Omental fat pad (tissue), 3 donors: ENCODE measurements at regions not wholly inside any gene's neighbourhood (a gene's known extent, or its start where the extent isn't known, plus 50 kb on each side); places are given as distances from the start of the nearest gene placed in this dataset.

Experiments
- ATAC-seq: fragments of 150-250 bp; one replicate; pipeline ENCODE4 v1.9.1; 2016; ENCODE audit warnings: mild to moderate bottlenecking, moderate library complexity; ENCODE audit not compliant: low FRiP score
- DNase-seq: peaks from one replicate; pipeline ENCODE4 v3.0.0-alpha.2; 2019; ENCODE audit warnings: low spot score
- CTCF ChIP-seq, 3 donors: fragments of 450-650 bp; IDR thresholded peaks; one replicate each; pipeline ENCODE4 v1.5.1; 2016 to 2017; ENCODE audit warnings: antibody characterized with exemption in 3 of 3, mild to moderate bottlenecking in 3 of 3, moderate library complexity in 2 of 3

- DNase-seq (no peak), ATAC-seq (no peak)
- no peak for TF ChIP-seq CTCF (IDR thresholded peaks at IDR 0.05)
These were observed 637.8 kb upstream of the PKDCC start for GRCh38 chr2:41410011-41410410.

- no peak for DNase-seq
- ATAC-seq: no peak
- no peak for TF ChIP-seq CTCF (IDR thresholded peaks at IDR 0.05)
These were observed 633.9 kb upstream of the PKDCC start for GRCh38 chr2:41413813-41414485.

- no peak for TF ChIP-seq CTCF (IDR thresholded peaks at IDR 0.05)
- no peak for DNase-seq
- no peak for ATAC-seq
These were observed 633.2 kb upstream of the PKDCC start for GRCh38 chr2:41414486-41415230.

GRCh38 chr2:41417511-41417910 lies 630.3 kb upstream of the PKDCC start:
- ATAC-seq (no peak), DNase-seq (no peak)
- TF ChIP-seq CTCF (IDR thresholded peaks at IDR 0.05): no peak

GRCh38 chr2:41420219-41420618 lies 627.6 kb upstream of the PKDCC start:
- TF ChIP-seq CTCF (IDR thresholded peaks at IDR 0.05): no peak
- ATAC-seq: no peak
- DNase-seq: no peak

GRCh38 chr2:41420872-41421271 lies 626.9 kb upstream of the PKDCC start:
- TF ChIP-seq CTCF (IDR thresholded peaks at IDR 0.05): no peak
- DNase-seq (no peak), ATAC-seq (no peak)

GRCh38 chr2:41431756-41432155 lies 616.1 kb upstream of the PKDCC start:
- TF ChIP-seq CTCF (IDR thresholded peaks at IDR 0.05): no peak
- no peak for DNase-seq
- ATAC-seq: no peak
